Esophagus squamous epithelium (tissue), 5 donors: ENCODE measurements at regions not wholly inside any gene's neighbourhood (a gene's known extent, or its start where the extent isn't known, plus 50 kb on each side); places are given as distances from the start of the nearest gene placed in this dataset.

Experiments
- DNase-seq: peaks from one replicate; lab custom pipeline; 2025; lab: John Stamatoyannopoulos, UW
- H3K27ac ChIP-seq, 4 donors: fragments of 200-600 bp; sonication (generic); one replicate each; pipeline ENCODE4 v1.5.1; 2016 to 2019; ENCODE audit warnings: mild to moderate bottlenecking in 1 of 4
- H3K27me3 ChIP-seq, 4 donors: fragments of 200-600 bp; sonication (generic); 1 replicate in 3 of 4; 2 replicates in 1 of 4; pipeline versions ENCODE4 v1.5.1 to v1.6.0; 2017 to 2021; ENCODE audit warnings: antibody characterized with exemption in 1 of 4
- H3K36me3 ChIP-seq, 3 donors: fragments of 200-600 bp; sonication (generic); one replicate each; pipeline ENCODE4 v1.5.1; 2016 to 2019
- H3K4me1 ChIP-seq, 3 donors: fragments of 200-600 bp; sonication (generic); one replicate each; pipeline ENCODE4 v1.5.1; 2017 to 2019
- H3K4me3 ChIP-seq, 4 donors: fragments of 200-600 bp; sonication (generic); 1 replicate in 3 of 4; 2 replicates in 1 of 4; pipeline ENCODE4 v1.5.1; 2016 to 2019; ENCODE audit warnings: mild to moderate bottlenecking in 2 of 4, moderate library complexity in 1 of 4
- H3K9me3 ChIP-seq, 3 donors: fragments of 200-600 bp; sonication (generic); one replicate each; pipeline ENCODE4 v1.5.1; 2016 to 2019
- CTCF ChIP-seq, 6 experiments: fragments of 450-650 bp in 4 of 6; fragments of 200-600 bp in 2 of 6; sonication (generic) in 2 of 6; IDR thresholded peaks; one replicate each; pipeline ENCODE4 v1.5.1; 2016 to 2019; ENCODE audit warnings: antibody characterized with exemption in 6 of 6, mild to moderate bottlenecking in 4 of 6, moderate library complexity in 4 of 6
- POLR2A ChIP-seq, 4 donors: fragments of 450-650 bp; IDR thresholded peaks; one replicate each; pipeline ENCODE4 v1.6.1; 2017; ENCODE audit warnings: antibody characterized with exemption in 4 of 4, mild to moderate bottlenecking in 4 of 4, moderate library complexity in 3 of 4
- WGBS, 2 donors: methylation state at CpG; one replicate each; pipeline ENCODE4 v1.1.5; 2018; 5-methylcytosine and 5-hydroxymethylcytosine counted together
- intact Hi-C: fragments of 100-400 bp; cut with DNase I; formaldehyde crosslinking; loops from one replicate; pipeline ENCODE4 v1.15.0; 2022
- donor health status: DM: yes; HTN: yes; CAD: no.

- DNase-seq, result no peak
- Histone ChIP-seq H3K36me3 (no peaks in the 10 kb centered on the region), H3K4me1 (no peaks in the 10 kb centered on the region), H3K9me3 (no peaks in the 10 kb centered on the region), H3K27me3 (no peaks in the 10 kb centered on the region), H3K4me3 (no peak overlapping the region), H3K27ac (no peak overlapping the region)
- TF ChIP-seq CTCF (IDR thresholded peaks at IDR 0.05) (no peak), POLR2A (IDR thresholded peaks at IDR 0.05) (no peak)
- 42 to 64% methylated on average over 5 to 6 of the region's 6 CpGs for WGBS, 2 donors
- intact Hi-C loops, result no loop called here
Measured at GRCh38 chr5:63170486-63170885, 591.9 kb downstream of the LRRC70 start.

- Histone ChIP-seq H3K27me3 (no peaks in the 10 kb centered on the region), H3K36me3 (no peaks in the 10 kb centered on the region), H3K4me1 (no peaks in the 10 kb centered on the region), H3K4me3 (no peak overlapping the region), H3K27ac (no peak overlapping the region), H3K9me3 (no peaks in the 10 kb centered on the region)
- no peak for TF ChIP-seq CTCF (IDR thresholded peaks at IDR 0.05)
- no peak for TF ChIP-seq POLR2A (IDR thresholded peaks at IDR 0.05)
- no peak for DNase-seq
- WGBS, 2 donors, result 49 to 72% methylated on average over 6 of the region's 6 CpGs
- intact Hi-C loops, result no loop called here
Measured at GRCh38 chr5:63164838-63165535, 586.4 kb downstream of the LRRC70 start.

GRCh38 chr5:63164339-63164738 lies 585.7 kb downstream of the LRRC70 start:
- 55 to 87% methylated on average over 2 of the region's 2 CpGs for WGBS, 2 donors
- TF ChIP-seq POLR2A (IDR thresholded peaks at IDR 0.05) (no peak), CTCF (IDR thresholded peaks at IDR 0.05) (no peak)

GRCh38 chr5:63155310-63155631 lies 576.7 kb downstream of the LRRC70 start:
- 41 to 61% methylated on average over 2 of the region's 2 CpGs for WGBS, 2 donors
- Histone ChIP-seq H3K9me3 (no peaks in the 10 kb centered on the region), H3K36me3 (no peaks in the 10 kb centered on the region), H3K27me3 (no peaks in the 10 kb centered on the region), H3K27ac (no peak overlapping the region), H3K4me3 (no peak overlapping the region), H3K4me1 (no peaks in the 10 kb centered on the region)
- intact Hi-C loops, result no loop called here
- TF ChIP-seq CTCF (IDR thresholded peaks at IDR 0.05), result no peak
- TF ChIP-seq POLR2A (IDR thresholded peaks at IDR 0.05), result no peak
- DNase-seq, result no peak

More at GRCh38 chr5:63164339-63164738, 585.7 kb downstream of the LRRC70 start:
- Histone ChIP-seq H3K4me1 (no peaks in the 10 kb centered on the region), H3K4me3 (no peak overlapping the region), H3K9me3 (no peaks in the 10 kb centered on the region), H3K36me3 (no peaks in the 10 kb centered on the region), H3K27me3 (no peaks in the 10 kb centered on the region), H3K27ac (no peak overlapping the region)
- intact Hi-C loops, result no loop called here
- DNase-seq, result no peak

GRCh38 chr5:63154476-63155309 lies 576.1 kb downstream of the LRRC70 start:
- no peaks in the 10 kb centered on the region for H3K9me3 ChIP-seq
- H3K36me3 ChIP-seq, result no peaks in the 10 kb centered on the region
- no peak for DNase-seq
- H3K27me3 ChIP-seq, result no peaks in the 10 kb centered on the region
- H3K4me3 ChIP-seq, result no peak overlapping the region
- TF ChIP-seq POLR2A (IDR thresholded peaks at IDR 0.05) (no peak), CTCF (IDR thresholded peaks at IDR 0.05) (no peak)
- intact Hi-C loops, result no loop called here
- no peak overlapping the region for H3K27ac ChIP-seq
- no peaks in the 10 kb centered on the region for H3K4me1 ChIP-seq
- WGBS, 2 donors, result 47 to 55% methylated on average over 10 of the region's 10 CpGs
